HG02970 (cell line): ENCODE measurements at regions not wholly inside any gene's neighbourhood (a gene's known extent, or its start where the extent isn't known, plus 50 kb on each side); places are given as distances from the start of the nearest gene placed in this dataset.

Experiments
- ATAC-seq: cut with Tn5 transposase; IDR thresholded peaks from one replicate; pipeline ENCODE4 v1.9.1; 2021; ENCODE audit warnings: mild to moderate bottlenecking, moderate library complexity, moderate number of reproducible peaks; ENCODE audit not compliant: unreplicated experiment, low FRiP score

DNA sequence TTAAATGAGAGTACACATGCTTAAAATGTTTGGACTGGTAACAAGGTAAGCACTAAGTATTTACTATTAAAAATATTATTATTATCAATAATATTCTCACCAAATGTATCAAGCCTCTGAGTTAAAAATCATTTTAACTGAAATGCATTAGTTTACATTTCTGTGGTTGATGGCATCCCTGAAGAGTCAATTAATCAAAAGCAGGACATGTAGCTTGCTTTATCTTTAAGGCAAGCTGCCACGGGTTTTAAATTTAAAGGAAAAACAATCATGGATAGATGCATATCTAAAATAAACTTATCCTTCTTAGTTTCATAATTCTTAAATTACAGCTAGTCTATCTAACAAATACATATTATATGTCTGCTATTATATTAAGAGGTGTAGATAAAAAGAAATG lies 584.8 kb upstream of the INTU start:
- ATAC-seq: no peak

GRCh38 chr4:127048376-127049044 lies 584.2 kb upstream of the INTU start:
- ATAC-seq: no peak

DNA sequence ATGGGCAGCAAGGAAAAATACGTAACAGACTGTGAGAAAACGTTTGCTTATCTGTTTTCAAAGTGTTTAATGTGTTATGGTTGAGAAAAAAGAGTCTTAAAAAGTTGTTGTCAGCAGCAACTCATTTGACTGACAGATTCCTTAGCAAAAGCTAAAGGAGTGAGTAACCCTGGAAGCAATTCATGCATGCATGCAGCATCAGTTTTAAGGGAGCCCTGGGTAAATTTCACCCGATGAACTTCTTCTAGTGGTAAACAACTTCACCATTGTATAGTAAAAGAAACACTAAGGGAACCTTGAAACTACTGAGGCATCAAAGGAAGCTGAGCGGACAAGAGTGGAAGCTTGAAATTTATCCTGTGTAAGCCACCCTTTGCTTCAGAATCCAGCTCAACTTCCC lies 583.2 kb upstream of the INTU start:
- no peak for ATAC-seq

- no peak for ATAC-seq
Observed at GRCh38 chr4:127052742-127053141, 580.0 kb upstream of the INTU start.

- no peak for ATAC-seq
Observed at GRCh38 chr4:127055357-127055756, 577.4 kb upstream of the INTU start.

DNA sequence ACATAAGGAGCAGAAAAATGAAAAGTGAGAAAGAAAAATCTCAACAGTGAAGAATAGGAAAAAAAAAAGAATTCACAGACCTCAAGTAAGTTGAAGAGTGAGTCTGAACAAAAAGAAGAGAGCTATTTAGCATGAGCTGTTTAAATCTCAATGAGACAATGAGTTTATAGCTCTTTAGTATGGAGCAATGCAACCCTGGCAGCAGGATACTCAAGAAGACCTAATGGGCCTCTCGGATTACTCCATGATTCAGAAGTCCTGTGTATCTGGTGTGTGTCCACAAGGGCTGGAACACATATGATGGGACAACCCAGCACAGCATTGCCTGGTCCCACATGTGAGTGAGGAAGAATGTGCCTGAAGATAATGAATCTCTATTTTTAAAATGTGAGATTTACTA lies 563.1 kb upstream of the INTU start:
- no peak for ATAC-seq

GRCh38 chr4:127071443-127071842 lies 561.3 kb upstream of the INTU start:
- no peak for ATAC-seq

- no peak for ATAC-seq
Observed at GRCh38 chr4:127080141-127080540, 552.6 kb upstream of the INTU start.

- ATAC-seq: no peak
Observed at GRCh38 chr4:127081041-127081440, 551.7 kb upstream of the INTU start.

- ATAC-seq: no peak
Observed at GRCh38 chr4:127082986-127083385, 549.8 kb upstream of the INTU start.

GRCh38 chr4:127084666-127085065 lies 548.1 kb upstream of the INTU start:
- no peak for ATAC-seq

DNA sequence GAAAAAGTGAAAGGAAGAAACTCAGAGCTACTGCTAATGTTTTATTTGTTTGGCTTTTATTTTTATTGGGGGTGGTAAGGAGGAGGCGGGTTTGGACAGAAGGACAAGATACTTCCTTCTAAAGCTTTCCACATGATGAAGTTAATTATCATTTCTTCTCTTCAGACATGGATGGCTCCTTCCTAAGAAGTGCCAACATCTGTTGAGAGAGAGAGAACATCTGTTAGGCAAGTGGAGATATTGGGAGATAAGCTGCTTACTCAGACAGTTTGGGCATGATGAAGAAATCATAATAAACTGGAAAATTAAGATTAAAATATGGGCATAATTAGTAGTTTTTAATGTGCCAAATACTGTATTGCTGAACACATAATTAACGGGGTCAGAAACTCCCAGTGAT lies 535.7 kb upstream of the INTU start:
- ATAC-seq: no peak

DNA sequence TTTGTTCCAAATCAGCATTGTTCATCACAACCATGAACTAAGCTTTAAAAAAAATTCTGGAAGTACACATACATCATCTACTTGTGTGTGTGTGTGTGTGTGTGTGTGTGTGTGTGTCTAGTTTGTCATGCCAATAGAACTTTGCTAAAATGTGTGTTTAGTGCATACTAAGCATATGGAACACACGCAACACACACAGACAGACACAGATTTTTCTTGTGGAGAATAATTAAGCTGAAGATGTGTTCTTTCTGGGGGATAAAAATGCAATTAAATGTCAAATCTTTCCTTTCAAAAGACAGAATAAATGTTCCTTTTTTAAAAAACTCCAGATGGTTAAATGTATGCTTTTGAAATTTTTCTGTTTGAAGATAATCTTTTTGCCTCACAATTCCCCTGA lies 530.4 kb upstream of the INTU start:
- no peak for ATAC-seq

DNA sequence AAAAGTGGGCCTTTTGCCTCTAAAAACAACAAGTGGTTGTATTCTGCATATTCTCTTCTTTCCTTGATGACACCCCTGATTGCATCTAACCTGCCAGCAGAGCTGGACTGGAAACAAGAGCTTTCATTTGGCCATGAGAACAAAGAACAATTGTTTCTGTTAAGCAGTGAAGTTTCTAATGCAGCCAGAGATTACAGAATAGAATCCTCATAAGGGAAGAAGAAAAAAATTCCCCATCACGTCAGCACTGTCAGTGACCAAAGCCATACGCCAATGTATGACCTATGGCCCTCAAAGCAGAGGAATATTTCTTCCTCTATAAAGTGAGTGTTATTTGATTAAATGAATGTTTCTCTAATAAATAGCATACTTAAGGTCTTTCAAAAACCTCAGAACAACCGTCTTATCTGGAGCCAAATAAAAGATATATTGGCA lies 529.1 kb upstream of the INTU start:
- no peak for ATAC-seq

DNA sequence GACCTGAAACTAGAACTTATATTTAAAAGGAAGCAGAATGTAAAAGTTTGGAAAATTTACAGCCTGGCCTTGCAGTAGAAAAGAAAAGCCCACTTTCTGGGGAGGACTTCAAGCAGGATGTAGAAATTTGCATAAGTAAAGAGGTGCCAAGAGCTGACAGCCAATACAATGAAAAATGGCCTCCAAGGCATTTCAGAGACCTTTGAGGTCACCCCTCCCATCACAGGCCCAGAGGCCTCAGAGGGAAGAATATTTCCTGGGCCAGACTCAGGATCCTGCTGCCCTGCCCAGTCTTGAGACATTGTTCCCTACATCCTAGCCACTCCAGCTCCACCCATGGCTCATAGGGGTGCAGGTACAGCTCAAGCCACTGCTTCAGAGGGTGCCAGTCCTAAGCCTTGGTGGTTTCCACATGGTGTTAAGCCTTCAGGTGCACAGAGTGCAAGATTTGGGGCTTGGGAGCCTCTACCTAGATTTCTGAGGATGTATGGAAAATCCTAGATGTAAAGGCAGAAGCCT lies 518.9 kb upstream of the INTU start:
- ATAC-seq: no peak

DNA sequence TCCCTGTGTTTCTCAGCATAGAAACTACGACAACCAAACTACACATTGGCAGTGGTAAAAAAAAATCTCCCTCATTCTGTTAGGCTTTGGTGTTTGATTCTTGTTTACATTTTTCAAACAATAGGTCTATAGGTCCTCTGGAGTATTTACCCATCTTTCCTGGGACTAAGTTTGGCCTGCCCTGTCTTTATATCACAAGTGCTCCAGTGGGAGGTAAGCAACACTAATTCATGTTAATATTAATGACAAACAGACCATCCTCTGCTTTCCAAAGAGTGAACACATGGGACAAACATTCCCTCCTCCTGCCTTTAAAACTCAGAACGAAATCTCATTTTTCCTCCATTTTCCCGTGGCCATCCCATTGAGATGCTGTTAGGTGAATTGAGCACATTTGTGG lies 514.1 kb upstream of the INTU start:
- no peak for ATAC-seq

- ATAC-seq: no peak
Observed at GRCh38 chr4:127120441-127121090, 512.2 kb upstream of the INTU start.

GRCh38 chr4:127124919-127125318 lies 507.8 kb upstream of the INTU start:
- no peak for ATAC-seq

GRCh38 chr4:127126718-127127117 lies 506.0 kb upstream of the INTU start:
- no peak for ATAC-seq

DNA sequence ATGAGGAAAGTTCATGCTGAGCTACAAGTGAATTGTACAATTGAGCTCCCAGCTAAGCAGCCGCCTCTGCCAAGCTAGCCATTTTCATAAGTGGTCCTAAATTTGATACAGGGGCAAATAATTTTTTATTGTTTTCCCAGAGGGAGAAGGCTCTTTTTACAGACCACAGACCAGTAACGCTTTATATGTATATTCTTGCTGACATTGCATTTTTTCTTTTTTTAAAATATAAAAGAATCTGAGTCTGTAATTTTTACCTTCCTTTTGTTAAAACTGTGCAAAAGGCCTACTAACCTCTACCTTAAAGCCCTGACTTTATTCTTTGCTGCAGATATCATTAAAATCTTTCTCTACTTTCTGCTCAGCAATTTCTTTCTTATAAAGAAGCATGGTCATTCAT lies 501.2 kb upstream of the INTU start:
- ATAC-seq: no peak

- ATAC-seq: no peak
Observed at GRCh38 chr4:127134490-127134889, 498.3 kb upstream of the INTU start.

- no peak for ATAC-seq
Observed at GRCh38 chr4:127138586-127138985, 494.2 kb upstream of the INTU start.
